ENCODE measurements at regions not wholly inside any gene's neighbourhood (a gene's known extent, or its start where the extent isn't known, plus 50 kb on each side); places are given as distances from the start of the nearest gene placed in this dataset.
"Not testable (repeated sequence)": the region's sequence is repeated elsewhere in the genome, so short reads cannot be mapped to it uniquely, and the experiment has no call there.

DNA sequence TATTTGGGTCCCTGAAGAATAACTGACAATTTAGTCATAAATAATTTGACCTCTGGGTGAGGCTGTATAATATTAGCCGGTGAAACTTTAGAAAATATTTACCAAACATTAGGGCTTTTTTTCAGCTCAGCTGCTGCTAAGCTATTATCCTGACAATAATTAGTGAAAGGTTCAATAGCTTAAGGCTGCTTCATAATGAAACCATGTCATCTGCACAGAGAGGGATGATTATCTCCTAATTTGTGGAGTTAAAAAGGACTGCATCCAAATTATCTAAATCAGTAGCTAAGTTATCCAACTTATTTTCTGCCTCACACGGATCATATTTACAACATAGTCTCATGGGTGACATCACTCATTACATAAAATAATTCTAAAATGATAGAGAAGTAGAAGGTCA lies 1249.8 kb downstream of the RAPGEF2 start:
- DNase-seq (ENCODE audit: extremely low spot score): no peak
- TF ChIP-seq, protein P1, sequence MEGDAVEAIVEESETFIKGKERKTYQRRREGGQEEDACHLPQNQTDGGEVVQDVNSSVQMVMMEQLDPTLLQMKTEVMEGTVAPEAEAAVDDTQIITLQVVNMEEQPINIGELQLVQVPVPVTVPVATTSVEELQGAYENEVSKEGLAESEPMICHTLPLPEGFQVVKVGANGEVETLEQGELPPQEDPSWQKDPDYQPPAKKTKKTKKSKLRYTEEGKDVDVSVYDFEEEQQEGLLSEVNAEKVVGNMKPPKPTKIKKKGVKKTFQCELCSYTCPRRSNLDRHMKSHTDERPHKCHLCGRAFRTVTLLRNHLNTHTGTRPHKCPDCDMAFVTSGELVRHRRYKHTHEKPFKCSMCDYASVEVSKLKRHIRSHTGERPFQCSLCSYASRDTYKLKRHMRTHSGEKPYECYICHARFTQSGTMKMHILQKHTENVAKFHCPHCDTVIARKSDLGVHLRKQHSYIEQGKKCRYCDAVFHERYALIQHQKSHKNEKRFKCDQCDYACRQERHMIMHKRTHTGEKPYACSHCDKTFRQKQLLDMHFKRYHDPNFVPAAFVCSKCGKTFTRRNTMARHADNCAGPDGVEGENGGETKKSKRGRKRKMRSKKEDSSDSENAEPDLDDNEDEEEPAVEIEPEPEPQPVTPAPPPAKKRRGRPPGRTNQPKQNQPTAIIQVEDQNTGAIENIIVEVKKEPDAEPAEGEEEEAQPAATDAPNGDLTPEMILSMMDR (IDR thresholded peaks at IDR 0.05; ENCODE audit: control extremely low read depth, extremely low read depth, low read depth, missing control alignments): no peak
- CTCF ChIA-PET: interaction anchor here (1.1 kb wide), 1 partner anchor 11 kb away, joined by 3 read pairs; no protein-coding TSS in a partner anchor
- POLR2A ChIA-PET: no interaction called here

DNA sequence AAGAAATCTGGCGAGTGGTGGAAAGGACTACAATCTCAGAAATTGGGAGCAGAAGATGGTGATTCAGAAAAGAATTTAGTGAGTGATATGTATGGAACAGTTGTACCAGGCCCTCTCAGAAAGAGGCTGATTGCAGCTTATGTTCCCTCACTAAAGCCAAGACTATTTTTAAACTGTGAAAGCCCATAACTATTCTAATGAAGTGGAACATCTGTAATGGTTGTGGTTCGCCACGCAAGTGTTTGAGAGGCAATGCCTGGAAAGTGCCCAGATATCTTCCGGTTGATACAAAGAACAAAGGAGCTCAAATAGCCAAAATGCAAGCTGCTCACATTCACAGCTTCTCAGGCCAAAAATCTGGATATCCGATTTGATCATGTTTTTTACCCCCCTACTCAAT lies 1250.7 kb downstream of the RAPGEF2 start:
- POLR2A ChIA-PET: no interaction called here
- no peak for DNase-seq (ENCODE audit: extremely low spot score)
- TF ChIP-seq, protein P1 (IDR thresholded peaks at IDR 0.05; ENCODE audit: control extremely low read depth, extremely low read depth, low read depth, missing control alignments): no peak
- CTCF ChIA-PET: interaction anchor here (0.8 kb wide), 1 partner anchor 40 kb away, joined by 3 read pairs; no protein-coding TSS in a partner anchor

DNA sequence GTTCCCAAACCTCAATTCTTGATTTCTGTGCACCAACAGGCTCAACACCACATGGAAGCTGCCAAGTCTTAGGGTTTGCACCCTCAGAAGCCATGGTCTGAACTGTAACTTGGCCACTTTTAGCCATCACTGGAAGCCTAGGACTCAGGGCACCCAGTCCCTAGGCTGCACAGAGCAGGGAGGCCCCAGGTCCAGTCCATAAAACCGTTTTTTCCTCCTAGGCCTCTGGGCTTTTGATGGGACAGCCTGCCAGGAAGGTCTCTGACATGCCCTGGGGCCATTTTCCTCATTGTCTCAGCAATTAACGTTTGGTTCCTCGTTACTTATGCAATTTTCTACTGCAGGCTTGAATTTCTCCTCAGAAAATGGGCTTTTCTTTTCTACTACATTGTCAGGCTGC lies 1259.6 kb downstream of the RAPGEF2 start:
- CTCF ChIA-PET: no interaction called here
- POLR2A ChIA-PET: no interaction called here
- TF ChIP-seq, protein P1 (IDR thresholded peaks at IDR 0.05; ENCODE audit: control extremely low read depth, extremely low read depth, low read depth, missing control alignments): no peak
- no peak for DNase-seq (ENCODE audit: extremely low spot score)

DNA sequence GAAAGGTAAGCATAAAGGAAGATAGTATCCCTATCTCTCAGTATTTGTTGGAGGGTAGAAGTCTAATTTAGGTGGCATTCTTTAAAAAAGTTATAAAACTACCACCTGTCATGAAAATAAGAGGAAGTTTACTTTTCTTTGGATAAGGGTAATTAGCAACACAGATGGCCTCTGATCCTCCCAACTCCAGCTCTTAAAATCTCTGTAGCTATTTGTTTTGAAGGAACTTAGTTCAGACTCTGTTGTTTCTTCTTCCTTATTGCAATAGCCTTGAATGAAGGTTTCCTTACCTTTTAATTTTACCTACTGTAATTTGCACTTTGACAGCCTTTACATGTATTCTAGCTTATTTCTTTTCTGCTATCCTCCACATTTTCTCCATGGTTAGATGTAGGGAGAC lies 1261.3 kb downstream of the RAPGEF2 start:
- DNase-seq (ENCODE audit: extremely low spot score): no peak
- ChIA-PET CTCF (interaction anchor here (1.1 to 1.7 kb wide), 3 partner anchors 11 to 27 kb away, joined by 3 read pairs; no protein-coding TSS in a partner anchor), POLR2A (no interaction called here)
- TF ChIP-seq, protein P1 (IDR thresholded peaks at IDR 0.05; ENCODE audit: control extremely low read depth, extremely low read depth, low read depth, missing control alignments): no peak

DNA sequence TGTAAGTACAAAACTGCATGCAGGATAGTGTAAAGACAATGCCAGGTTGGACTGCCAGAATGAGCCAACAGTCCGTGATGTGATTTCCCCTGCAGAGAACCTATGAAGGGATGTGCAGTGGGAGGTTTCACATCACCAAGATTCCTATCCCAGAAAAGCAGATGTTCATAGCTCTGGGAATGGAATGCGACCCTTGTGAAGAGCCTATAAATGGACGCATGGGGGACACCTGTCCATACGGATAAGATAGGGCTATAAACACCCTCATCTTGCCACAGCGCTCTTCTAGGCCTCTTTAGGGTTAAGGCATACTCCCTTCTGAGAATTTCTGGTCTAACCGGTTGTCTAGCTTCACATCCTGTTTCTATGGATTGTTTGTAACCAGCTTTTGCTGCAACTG lies 1261.8 kb downstream of the RAPGEF2 start:
- POLR2A ChIA-PET: not testable (repeated sequence)

DNA sequence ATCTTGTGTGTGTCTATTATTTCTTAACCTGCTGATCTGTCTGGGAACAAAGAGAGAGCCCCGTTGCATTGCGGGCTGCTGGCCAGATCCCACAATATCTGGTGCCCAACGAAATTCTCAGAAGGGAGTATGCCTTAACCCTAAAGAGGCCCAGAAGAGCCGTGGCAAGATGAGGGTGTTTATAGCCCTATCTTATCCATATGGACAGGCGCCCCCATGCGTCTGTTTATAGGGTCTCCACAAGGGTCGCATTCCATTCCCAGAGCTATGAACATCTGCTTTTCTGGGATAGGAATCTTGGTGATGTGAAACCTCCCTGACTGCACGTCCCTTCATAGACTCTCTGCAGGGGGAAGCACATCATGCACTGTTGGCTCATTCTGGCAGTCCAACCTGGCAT lies 1262.5 kb downstream of the RAPGEF2 start:
- POLR2A ChIA-PET; DNase-seq (ENCODE audit: extremely low spot score): not testable (repeated sequence)
- CTCF ChIA-PET: interaction anchor here (1.1 to 1.7 kb wide), 3 partner anchors 8 to 28 kb away, joined by 3 read pairs; no protein-coding TSS in a partner anchor

More for the DNA sequence above, 1261.8 kb downstream of the RAPGEF2 start:
- DNase-seq (ENCODE audit: extremely low spot score): not testable (repeated sequence)
- CTCF ChIA-PET: interaction anchor here (1.1 to 1.7 kb wide), 2 partner anchors 10 to 27 kb away, joined by 3 read pairs; no protein-coding TSS in a partner anchor

DNA sequence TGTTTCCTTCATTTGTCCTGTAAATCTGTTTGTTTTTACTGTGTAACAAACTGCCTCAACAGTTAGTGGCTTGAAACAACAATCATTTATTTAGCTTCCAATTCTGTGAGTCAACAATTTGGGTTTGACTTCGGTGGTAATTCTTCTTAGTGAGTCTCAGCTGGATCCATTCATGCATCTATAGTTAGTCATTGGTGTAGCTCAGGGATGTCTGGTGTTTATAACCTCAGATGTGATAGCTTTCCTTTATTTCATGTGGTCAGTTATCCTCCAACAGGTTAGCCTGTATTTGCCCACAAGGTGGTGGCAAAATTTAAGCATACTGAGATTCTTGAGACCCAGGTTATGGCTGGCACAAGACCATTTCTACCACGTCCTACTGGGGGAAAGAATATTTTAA lies 1267.2 kb downstream of the RAPGEF2 start:
- TF ChIP-seq, protein P1 (IDR thresholded peaks at IDR 0.05; ENCODE audit: control extremely low read depth, extremely low read depth, low read depth, missing control alignments): no peak
- POLR2A ChIA-PET: no interaction called here
- CTCF ChIA-PET: interaction anchor here (2.4 kb wide), 1 partner anchor 12 kb away, joined by 11 read pairs; no protein-coding TSS in a partner anchor
- no peak for DNase-seq (ENCODE audit: extremely low spot score)

DNA sequence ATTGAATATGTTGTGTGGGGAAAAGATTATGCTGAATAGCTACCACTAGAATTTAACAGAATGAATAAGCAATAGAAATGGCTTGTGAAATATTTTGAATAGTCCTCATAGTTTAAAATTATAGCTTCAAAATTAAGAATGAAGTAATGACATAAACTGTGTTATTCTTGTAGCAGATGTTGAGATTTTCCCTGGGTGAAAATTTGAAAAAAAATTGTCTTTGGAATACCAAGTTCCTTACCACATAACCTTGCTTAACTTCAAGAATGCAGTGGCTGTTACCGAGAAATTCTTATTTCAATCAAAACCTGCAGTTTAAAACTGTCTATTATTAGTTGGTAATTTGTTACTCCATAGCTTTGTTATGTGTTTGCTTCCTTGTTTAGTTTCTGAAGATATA lies 1268.6 kb downstream of the RAPGEF2 start:
- TF ChIP-seq, protein P1 (IDR thresholded peaks at IDR 0.05; ENCODE audit: control extremely low read depth, extremely low read depth, low read depth, missing control alignments): no peak
- ChIA-PET CTCF (interaction anchor here (2.4 kb wide), 1 partner anchor 13 kb away, joined by 11 read pairs; no protein-coding TSS in a partner anchor), POLR2A (no interaction called here)
- DNase-seq (ENCODE audit: extremely low spot score): no peak
